ENCODE measurements at regions not wholly inside any gene's neighbourhood (a gene's known extent, or its start where the extent isn't known, plus 50 kb on each side); places are given as distances from the start of the nearest gene placed in this dataset.

DNA sequence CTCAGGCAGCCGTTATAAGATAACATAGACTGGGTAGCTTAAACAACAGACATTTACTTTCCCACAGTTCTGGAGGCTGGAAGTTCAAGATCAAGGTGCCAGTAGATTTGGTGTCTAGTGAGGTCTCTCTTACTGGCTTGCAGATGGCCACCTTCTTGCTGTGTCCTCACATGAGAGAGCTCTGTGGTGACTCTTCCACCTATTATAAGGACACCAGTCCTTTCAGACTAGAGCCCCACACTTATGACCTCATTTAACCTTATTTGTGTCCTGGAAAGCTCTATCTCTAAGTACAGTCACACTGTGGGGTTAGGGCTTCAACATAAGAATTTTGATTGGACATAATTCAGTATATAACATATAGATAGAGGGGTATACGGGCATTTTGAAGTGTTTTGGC, 245.0 kb downstream of the UTRN start:
- TF ChIP-seq, protein P1, sequence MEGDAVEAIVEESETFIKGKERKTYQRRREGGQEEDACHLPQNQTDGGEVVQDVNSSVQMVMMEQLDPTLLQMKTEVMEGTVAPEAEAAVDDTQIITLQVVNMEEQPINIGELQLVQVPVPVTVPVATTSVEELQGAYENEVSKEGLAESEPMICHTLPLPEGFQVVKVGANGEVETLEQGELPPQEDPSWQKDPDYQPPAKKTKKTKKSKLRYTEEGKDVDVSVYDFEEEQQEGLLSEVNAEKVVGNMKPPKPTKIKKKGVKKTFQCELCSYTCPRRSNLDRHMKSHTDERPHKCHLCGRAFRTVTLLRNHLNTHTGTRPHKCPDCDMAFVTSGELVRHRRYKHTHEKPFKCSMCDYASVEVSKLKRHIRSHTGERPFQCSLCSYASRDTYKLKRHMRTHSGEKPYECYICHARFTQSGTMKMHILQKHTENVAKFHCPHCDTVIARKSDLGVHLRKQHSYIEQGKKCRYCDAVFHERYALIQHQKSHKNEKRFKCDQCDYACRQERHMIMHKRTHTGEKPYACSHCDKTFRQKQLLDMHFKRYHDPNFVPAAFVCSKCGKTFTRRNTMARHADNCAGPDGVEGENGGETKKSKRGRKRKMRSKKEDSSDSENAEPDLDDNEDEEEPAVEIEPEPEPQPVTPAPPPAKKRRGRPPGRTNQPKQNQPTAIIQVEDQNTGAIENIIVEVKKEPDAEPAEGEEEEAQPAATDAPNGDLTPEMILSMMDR (conservative IDR thresholded peaks at IDR 0.05; ENCODE audit: low read depth in 2 of 2), result no peak
- TF ChIP-seq NANOG (IDR thresholded peaks at IDR 0.05; ENCODE audit: borderline replicate concordance) (no peak), POLR2AphosphoS5 (IDR thresholded peaks at IDR 0.05; ENCODE audit: low read depth) (no peak), EZH2 (IDR thresholded peaks at IDR 0.05; ENCODE audit: low read depth, unreplicated experiment) (no peak), EZH2phosphoT487 (IDR thresholded peaks at IDR 0.05; ENCODE audit: unreplicated experiment) (no peak), JUNB (IDR thresholded peaks at IDR 0.05; ENCODE audit: unreplicated experiment) (no peak), CREB1 (CRISPR knock-in tag; IDR thresholded peaks at IDR 0.05; ENCODE audit: low read depth) (no peak), ZNF114 (CRISPR knock-in tag; IDR thresholded peaks at IDR 0.05) (no peak), ZNF331 (CRISPR knock-in tag; IDR thresholded peaks at IDR 0.05; ENCODE audit: low read depth) (no peak)
- TF ChIP-seq, protein P2, sequence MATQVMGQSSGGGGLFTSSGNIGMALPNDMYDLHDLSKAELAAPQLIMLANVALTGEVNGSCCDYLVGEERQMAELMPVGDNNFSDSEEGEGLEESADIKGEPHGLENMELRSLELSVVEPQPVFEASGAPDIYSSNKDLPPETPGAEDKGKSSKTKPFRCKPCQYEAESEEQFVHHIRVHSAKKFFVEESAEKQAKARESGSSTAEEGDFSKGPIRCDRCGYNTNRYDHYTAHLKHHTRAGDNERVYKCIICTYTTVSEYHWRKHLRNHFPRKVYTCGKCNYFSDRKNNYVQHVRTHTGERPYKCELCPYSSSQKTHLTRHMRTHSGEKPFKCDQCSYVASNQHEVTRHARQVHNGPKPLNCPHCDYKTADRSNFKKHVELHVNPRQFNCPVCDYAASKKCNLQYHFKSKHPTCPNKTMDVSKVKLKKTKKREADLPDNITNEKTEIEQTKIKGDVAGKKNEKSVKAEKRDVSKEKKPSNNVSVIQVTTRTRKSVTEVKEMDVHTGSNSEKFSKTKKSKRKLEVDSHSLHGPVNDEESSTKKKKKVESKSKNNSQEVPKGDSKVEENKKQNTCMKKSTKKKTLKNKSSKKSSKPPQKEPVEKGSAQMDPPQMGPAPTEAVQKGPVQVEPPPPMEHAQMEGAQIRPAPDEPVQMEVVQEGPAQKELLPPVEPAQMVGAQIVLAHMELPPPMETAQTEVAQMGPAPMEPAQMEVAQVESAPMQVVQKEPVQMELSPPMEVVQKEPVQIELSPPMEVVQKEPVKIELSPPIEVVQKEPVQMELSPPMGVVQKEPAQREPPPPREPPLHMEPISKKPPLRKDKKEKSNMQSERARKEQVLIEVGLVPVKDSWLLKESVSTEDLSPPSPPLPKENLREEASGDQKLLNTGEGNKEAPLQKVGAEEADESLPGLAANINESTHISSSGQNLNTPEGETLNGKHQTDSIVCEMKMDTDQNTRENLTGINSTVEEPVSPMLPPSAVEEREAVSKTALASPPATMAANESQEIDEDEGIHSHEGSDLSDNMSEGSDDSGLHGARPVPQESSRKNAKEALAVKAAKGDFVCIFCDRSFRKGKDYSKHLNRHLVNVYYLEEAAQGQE (IDR thresholded peaks at IDR 0.05; ENCODE audit: unreplicated experiment), result no peak
- TF ChIP-seq, protein P3, sequence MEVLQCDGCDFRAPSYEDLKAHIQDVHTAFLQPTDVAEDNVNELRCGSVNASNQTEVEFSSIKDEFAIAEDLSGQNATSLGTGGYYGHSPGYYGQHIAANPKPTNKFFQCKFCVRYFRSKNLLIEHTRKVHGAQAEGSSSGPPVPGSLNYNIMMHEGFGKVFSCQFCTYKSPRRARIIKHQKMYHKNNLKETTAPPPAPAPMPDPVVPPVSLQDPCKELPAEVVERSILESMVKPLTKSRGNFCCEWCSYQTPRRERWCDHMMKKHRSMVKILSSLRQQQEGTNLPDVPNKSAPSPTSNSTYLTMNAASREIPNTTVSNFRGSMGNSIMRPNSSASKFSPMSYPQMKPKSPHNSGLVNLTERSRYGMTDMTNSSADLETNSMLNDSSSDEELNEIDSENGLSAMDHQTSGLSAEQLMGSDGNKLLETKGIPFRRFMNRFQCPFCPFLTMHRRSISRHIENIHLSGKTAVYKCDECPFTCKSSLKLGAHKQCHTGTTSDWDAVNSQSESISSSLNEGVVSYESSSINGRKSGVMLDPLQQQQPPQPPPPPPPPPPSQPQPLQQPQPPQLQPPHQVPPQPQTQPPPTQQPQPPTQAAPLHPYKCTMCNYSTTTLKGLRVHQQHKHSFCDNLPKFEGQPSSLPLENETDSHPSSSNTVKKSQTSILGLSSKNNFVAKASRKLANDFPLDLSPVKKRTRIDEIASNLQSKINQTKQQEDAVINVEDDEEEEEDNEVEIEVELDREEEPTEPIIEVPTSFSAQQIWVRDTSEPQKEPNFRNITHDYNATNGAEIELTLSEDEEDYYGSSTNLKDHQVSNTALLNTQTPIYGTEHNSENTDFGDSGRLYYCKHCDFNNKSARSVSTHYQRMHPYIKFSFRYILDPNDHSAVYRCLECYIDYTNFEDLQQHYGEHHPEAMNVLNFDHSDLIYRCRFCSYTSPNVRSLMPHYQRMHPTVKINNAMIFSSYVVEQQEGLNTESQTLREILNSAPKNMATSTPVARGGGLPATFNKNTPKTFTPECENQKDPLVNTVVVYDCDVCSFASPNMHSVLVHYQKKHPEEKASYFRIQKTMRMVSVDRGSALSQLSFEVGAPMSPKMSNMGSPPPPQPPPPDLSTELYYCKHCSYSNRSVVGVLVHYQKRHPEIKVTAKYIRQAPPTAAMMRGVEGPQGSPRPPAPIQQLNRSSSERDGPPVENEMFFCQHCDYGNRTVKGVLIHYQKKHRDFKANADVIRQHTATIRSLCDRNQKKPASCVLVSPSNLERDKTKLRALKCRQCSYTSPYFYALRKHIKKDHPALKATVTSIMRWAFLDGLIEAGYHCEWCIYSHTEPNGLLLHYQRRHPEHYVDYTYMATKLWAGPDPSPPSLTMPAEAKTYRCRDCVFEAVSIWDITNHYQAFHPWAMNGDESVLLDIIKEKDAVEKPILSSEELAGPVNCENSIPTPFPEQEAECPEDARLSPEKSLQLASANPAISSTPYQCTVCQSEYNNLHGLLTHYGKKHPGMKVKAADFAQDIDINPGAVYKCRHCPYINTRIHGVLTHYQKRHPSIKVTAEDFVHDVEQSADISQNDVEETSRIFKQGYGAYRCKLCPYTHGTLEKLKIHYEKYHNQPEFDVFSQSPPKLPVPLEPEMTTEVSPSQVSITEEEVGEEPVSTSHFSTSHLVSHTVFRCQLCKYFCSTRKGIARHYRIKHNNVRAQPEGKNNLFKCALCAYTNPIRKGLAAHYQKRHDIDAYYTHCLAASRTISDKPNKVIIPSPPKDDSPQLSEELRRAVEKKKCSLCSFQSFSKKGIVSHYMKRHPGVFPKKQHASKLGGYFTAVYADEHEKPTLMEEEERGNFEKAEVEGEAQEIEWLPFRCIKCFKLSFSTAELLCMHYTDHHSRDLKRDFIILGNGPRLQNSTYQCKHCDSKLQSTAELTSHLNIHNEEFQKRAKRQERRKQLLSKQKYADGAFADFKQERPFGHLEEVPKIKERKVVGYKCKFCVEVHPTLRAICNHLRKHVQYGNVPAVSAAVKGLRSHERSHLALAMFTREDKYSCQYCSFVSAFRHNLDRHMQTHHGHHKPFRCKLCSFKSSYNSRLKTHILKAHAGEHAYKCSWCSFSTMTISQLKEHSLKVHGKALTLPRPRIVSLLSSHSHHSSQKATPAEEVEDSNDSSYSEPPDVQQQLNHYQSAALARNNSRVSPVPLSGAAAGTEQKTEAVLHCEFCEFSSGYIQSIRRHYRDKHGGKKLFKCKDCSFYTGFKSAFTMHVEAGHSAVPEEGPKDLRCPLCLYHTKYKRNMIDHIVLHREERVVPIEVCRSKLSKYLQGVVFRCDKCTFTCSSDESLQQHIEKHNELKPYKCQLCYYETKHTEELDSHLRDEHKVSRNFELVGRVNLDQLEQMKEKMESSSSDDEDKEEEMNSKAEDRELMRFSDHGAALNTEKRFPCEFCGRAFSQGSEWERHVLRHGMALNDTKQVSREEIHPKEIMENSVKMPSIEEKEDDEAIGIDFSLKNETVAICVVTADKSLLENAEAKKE (CRISPR knock-in tag; IDR thresholded peaks at IDR 0.05), result no peak

All from GM23338 (cell line).